Tibial nerve (tissue), 4 donors: ENCODE measurements at regions not wholly inside any gene's neighbourhood (a gene's known extent, or its start where the extent isn't known, plus 50 kb on each side); places are given as distances from the start of the nearest gene placed in this dataset.

Experiments used
- EP300 ChIP-seq, 2 donors: sonication (generic); formaldehyde crosslinking; IDR thresholded peaks; one replicate each; pipeline ENCODE4 v1.6.1; 2017; ENCODE audit warnings: antibody characterized with exemption in 2 of 2, mild to moderate bottlenecking in 1 of 2
- TF ChIP-seq, protein P1 (sequence below), 5 experiments: fragments of 200-600 bp in 3 of 5; fragments of 450-650 bp in 2 of 5; sonication (generic) in 3 of 5; IDR thresholded peaks; one replicate each; pipeline ENCODE4 v1.5.1; 2016 to 2019; ENCODE audit warnings: antibody characterized with exemption in 5 of 5, mild to moderate bottlenecking in 3 of 5, moderate library complexity in 2 of 5

DNA sequence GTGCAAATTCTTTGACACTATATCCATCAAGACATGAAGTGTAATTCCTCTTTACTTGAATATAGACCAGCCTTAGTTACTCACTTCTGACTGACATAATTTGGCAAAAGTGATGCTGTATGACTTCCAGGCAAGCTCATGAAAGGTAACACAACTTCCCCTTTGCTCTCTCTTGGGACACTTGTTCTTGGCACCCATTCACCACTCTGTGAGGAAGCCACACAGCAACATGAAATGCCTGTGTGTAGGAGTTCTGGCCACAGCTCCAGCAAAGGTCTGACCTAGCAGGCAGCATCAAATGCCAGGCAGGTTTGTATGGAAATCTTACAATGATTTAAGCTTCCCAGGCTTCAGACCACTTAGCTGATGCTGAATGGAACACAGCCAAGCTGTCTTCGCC, 280.3 kb downstream of the PDHA2 start:
- TF ChIP-seq, protein P1, sequence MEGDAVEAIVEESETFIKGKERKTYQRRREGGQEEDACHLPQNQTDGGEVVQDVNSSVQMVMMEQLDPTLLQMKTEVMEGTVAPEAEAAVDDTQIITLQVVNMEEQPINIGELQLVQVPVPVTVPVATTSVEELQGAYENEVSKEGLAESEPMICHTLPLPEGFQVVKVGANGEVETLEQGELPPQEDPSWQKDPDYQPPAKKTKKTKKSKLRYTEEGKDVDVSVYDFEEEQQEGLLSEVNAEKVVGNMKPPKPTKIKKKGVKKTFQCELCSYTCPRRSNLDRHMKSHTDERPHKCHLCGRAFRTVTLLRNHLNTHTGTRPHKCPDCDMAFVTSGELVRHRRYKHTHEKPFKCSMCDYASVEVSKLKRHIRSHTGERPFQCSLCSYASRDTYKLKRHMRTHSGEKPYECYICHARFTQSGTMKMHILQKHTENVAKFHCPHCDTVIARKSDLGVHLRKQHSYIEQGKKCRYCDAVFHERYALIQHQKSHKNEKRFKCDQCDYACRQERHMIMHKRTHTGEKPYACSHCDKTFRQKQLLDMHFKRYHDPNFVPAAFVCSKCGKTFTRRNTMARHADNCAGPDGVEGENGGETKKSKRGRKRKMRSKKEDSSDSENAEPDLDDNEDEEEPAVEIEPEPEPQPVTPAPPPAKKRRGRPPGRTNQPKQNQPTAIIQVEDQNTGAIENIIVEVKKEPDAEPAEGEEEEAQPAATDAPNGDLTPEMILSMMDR (IDR thresholded peaks at IDR 0.05): no peak
- no peak for TF ChIP-seq EP300 (IDR thresholded peaks at IDR 0.05)
